Activated CD8-positive, alpha-beta memory T cell treated with anti-CD3 and anti-CD28 coated beads, Interleukin-2, amount 10 ng/mL, durations not matched to agents 7 days and 5 days (primary cell): ENCODE measurements at regions not wholly inside any gene's neighbourhood (a gene's known extent, or its start where the extent isn't known, plus 50 kb on each side); places are given as distances from the start of the nearest gene placed in this dataset.
A peak's percentile ranks its signal among the peaks of the same experiment; 100 is the strongest.

Source experiments
- ATAC-seq: fragments of 150-1000 bp; cut with Tn5 transposase; one replicate; pipeline ENCODE4 v1.10.0; 2021; ENCODE audit warnings: moderate library complexity
- CTCF ChIA-PET: fragments of 350-600 bp; sonication (Branson Sonifier 250); formaldehyde crosslinking; loops from one replicate; lab custom pipeline; 2021; ENCODE audit warnings: antibody characterized with exemption; lab: Charles Lee
- DNase-seq: peaks from one replicate; pipeline ENCODE4 v3.0.0-alpha.2; 2020
- H3K27ac Mint-ChIP-seq: one replicate; pipeline ENCODE4 v1.8.0; 2021; ENCODE audit warnings: mild to moderate bottlenecking, mixed read lengths
- H3K27me3 Mint-ChIP-seq: one replicate; pipeline ENCODE4 v1.8.0; 2021; ENCODE audit warnings: mixed read lengths
- H3K36me3 Mint-ChIP-seq: one replicate; pipeline ENCODE4 v1.8.0; 2021; ENCODE audit warnings: mild to moderate bottlenecking, mixed read lengths
- H3K4me1 Mint-ChIP-seq: one replicate; pipeline ENCODE4 v1.8.0; 2021; ENCODE audit warnings: mixed read lengths
- H3K4me3 Mint-ChIP-seq: one replicate; pipeline ENCODE4 v1.8.0; 2021; ENCODE audit warnings: mild to moderate bottlenecking, moderate library complexity, mixed read lengths
- H3K9me3 Mint-ChIP-seq: one replicate; pipeline ENCODE4 v1.8.0; 2022; ENCODE audit warnings: low read depth, mixed read lengths

- CTCF ChIA-PET: no interaction called here
- no peak for DNase-seq
- Mint-ChIP-seq H3K4me3 (no peak overlapping the region), H3K9me3 (peaks cover 2% of the 10 kb centered on the region), H3K27me3 (peaks cover 22% of the 10 kb centered on the region), H3K27ac (no peak overlapping the region), H3K36me3 (peaks cover 3% of the 10 kb centered on the region), H3K4me1 (no peaks in the 10 kb centered on the region)
- ATAC-seq: no peak
Measured at GRCh38 chr7:131904760-131905327, 348.4 kb upstream of the PODXL start.

GRCh38 chr7:131903315-131903714 is 346.9 kb upstream of the PODXL start:
- peaks cover 2% of the 10 kb centered on the region for H3K9me3 Mint-ChIP-seq
- CTCF ChIA-PET: no interaction called here
- DNase-seq (no peak), ATAC-seq (no peak)
- H3K4me1 Mint-ChIP-seq: peaks cover 8% of the 10 kb centered on the region
- no peak overlapping the region for H3K4me3 Mint-ChIP-seq
- H3K27me3 Mint-ChIP-seq: peaks cover 12% of the 10 kb centered on the region
- peaks cover 2% of the 10 kb centered on the region for H3K36me3 Mint-ChIP-seq
- no peak overlapping the region for H3K27ac Mint-ChIP-seq

- peaks cover 2% of the 10 kb centered on the region for H3K9me3 Mint-ChIP-seq
- H3K4me1 Mint-ChIP-seq: peaks cover 10% of the 10 kb centered on the region
- DNase-seq (no peak), ATAC-seq (no peak)
- CTCF ChIA-PET: no interaction called here
- peaks cover 2% of the 10 kb centered on the region for H3K27me3 Mint-ChIP-seq
- no peak overlapping the region for H3K27ac Mint-ChIP-seq
- H3K4me3 Mint-ChIP-seq: no peak overlapping the region
- H3K36me3 Mint-ChIP-seq: peaks cover 2% of the 10 kb centered on the region
Measured at GRCh38 chr7:131900785-131901287, 344.4 kb upstream of the PODXL start.

DNA sequence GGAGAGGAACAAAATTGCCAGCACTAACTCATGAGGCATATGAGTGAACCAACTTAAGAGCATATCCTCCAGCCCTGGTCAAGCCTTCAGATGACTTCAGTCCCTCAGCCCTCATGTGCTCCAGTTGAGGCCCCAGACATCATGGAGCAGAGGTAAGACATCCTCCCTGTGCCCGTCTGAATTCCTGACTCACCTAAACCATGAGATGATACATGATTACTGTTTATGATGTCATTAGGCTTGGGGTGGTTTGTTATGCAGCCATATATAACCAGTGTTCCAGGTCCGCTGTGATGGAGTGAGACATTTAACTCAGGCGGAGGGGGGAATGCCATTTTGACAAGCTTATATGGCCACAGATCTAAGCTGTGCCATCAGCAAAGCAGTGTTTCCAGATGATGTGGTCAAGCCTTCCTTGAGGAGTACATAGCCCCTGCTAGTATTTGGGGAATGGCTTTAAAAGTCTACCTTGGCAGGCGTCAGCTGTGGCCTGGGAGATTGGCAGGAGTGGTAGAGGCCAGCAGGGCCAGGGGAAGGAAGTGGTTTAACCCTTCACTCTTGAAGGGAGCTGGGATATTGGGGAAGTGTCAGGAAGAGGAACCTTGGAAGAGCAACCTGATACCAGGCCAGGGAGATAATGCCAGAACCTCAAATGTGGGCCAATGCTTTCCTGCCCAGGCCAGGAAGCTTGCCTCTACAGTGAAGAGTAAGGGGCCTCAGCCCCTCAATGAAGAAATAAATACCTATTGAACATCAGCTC is 343.0 kb upstream of the PODXL start:
- ATAC-seq (no peak), DNase-seq (no peak)
- Mint-ChIP-seq H3K4me1 (peaks cover 10% of the 10 kb centered on the region), H3K9me3 (peaks cover 2% of the 10 kb centered on the region), H3K27ac (no peak overlapping the region), H3K4me3 (no peak overlapping the region), H3K27me3 (peaks cover 2% of the 10 kb centered on the region), H3K36me3 (peaks cover 2% of the 10 kb centered on the region)
- CTCF ChIA-PET: no interaction called here

DNA sequence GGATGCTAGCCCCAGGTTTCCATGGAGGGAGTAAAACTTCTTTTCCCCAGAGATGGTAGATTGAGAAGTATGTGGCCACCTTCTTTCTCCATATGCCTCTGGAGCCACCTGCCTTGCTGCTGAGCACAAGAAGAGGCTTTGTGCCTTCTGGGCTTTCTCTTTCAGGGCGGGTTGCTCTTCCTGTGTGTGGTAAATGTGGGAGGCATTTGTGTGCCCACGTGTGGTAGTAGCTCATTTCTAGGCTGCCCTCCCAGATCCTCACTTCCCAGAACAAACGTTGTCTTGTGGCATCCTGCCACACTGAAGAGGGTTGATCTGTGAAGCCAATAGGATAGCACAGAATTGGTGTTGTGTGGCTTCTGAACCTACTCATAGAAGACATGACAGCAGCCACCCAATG is 342.0 kb upstream of the PODXL start:
- Mint-ChIP-seq H3K27ac (no peak overlapping the region), H3K4me1 (peaks cover 10% of the 10 kb centered on the region), H3K4me3 (no peak overlapping the region), H3K36me3 (peaks cover 2% of the 10 kb centered on the region), H3K9me3 (no peaks in the 10 kb centered on the region), H3K27me3 (peaks cover 2% of the 10 kb centered on the region)
- peak; percentile 46 for DNase-seq
- peak; percentile 9 for ATAC-seq
- CTCF ChIA-PET: no interaction called here

GRCh38 chr7:131897790-131898165 is 341.4 kb upstream of the PODXL start:
- H3K4me1 Mint-ChIP-seq: peaks cover 10% of the 10 kb centered on the region
- H3K27me3 Mint-ChIP-seq: peaks cover 2% of the 10 kb centered on the region
- no peak overlapping the region for H3K4me3 Mint-ChIP-seq
- ATAC-seq: no peak
- DNase-seq: no peak
- peaks cover 2% of the 10 kb centered on the region for H3K36me3 Mint-ChIP-seq
- no peaks in the 10 kb centered on the region for H3K9me3 Mint-ChIP-seq
- CTCF ChIA-PET: no interaction called here
- no peak overlapping the region for H3K27ac Mint-ChIP-seq

GRCh38 chr7:131897016-131897789 is 340.8 kb upstream of the PODXL start:
- Mint-ChIP-seq H3K27me3 (peaks cover 2% of the 10 kb centered on the region), H3K9me3 (no peaks in the 10 kb centered on the region), H3K36me3 (peaks cover 2% of the 10 kb centered on the region), H3K4me1 (peaks cover 10% of the 10 kb centered on the region), H3K4me3 (no peak overlapping the region), H3K27ac (no peak overlapping the region)
- DNase-seq (no peak), ATAC-seq (no peak)
- CTCF ChIA-PET: no interaction called here

DNA sequence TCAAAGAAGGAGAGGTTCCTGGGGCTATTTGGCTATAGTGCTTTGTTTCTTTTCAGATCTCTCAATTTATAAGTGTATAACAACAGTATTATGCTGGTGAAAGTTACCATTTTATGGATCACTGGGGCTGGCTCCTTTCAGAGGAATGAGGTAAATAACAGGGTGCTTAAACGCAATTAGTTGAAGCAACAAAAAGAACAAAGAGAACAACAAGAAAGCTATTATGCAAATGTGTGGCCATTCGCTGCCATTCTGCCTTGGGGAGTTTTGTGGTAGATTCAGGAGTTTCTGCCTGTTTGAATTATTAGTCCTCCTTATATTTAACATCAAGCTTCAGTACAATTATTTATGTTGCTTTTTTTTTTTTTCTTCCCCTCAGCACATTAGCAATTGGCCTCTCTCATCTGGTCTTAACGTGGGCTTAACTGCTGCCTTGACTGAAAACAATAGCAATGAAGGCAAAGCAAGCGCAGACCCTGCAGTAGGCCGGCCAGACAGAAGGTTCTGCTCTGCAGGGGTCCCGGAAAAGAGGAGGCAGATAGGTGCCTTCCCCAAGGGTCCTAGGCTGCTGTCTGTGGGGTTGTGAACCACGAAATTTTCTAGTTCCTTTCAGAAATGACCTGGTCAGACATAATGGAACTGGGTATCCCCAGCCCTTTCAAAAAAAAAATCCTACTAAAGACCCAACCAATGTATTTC is 339.9 kb upstream of the PODXL start:
- H3K4me1 Mint-ChIP-seq: peaks cover 10% of the 10 kb centered on the region
- CTCF ChIA-PET: no interaction called here
- H3K9me3 Mint-ChIP-seq: no peaks in the 10 kb centered on the region
- H3K27ac Mint-ChIP-seq: no peak overlapping the region
- DNase-seq (no peak), ATAC-seq (no peak)
- peaks cover 2% of the 10 kb centered on the region for H3K36me3 Mint-ChIP-seq
- peaks cover 3% of the 10 kb centered on the region for H3K27me3 Mint-ChIP-seq
- H3K4me3 Mint-ChIP-seq: no peak overlapping the region

DNA sequence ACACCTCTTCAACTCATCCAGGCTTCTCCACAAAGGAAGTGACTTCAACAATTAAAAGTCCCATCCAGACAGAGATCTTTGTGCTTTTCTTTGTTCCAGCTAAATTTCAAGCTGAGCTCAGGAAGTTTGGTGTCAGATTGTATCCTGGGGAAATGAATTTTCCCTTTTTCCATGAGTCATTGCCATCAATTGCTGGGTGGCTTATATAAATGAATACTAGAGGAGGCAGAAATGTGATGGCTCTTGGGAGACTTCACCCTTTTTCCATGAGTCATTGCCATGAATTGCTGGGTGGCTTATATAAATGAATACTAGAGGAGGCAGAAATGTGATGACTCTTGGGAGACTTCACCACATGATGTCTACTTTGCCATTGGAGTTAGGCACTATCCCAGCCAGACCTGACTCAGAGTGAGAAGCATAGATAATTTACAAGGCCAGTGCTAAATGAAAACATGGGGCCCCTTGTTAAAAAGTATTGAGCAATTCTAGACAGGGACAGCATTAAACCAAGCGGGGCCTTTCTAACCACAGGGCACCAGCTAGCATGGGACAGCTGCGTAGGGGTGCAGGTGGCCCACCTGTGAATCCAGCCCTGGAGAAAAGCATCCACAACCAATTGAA is 339.2 kb upstream of the PODXL start:
- ATAC-seq (no peak), DNase-seq (no peak)
- no peaks in the 10 kb centered on the region for H3K9me3 Mint-ChIP-seq
- no peaks in the 10 kb centered on the region for H3K36me3 Mint-ChIP-seq
- peaks cover 7% of the 10 kb centered on the region for H3K27me3 Mint-ChIP-seq
- peaks cover 10% of the 10 kb centered on the region for H3K4me1 Mint-ChIP-seq
- H3K4me3 Mint-ChIP-seq: no peak overlapping the region
- CTCF ChIA-PET: no interaction called here
- no peak overlapping the region for H3K27ac Mint-ChIP-seq

- DNase-seq (no peak), ATAC-seq (no peak)
- Mint-ChIP-seq H3K9me3 (no peaks in the 10 kb centered on the region), H3K36me3 (no peaks in the 10 kb centered on the region), H3K27ac (no peak overlapping the region), H3K4me3 (no peak overlapping the region), H3K27me3 (peaks cover 7% of the 10 kb centered on the region), H3K4me1 (peaks cover 7% of the 10 kb centered on the region)
- CTCF ChIA-PET: no interaction called here
Measured at GRCh38 chr7:131893631-131894340, 337.4 kb upstream of the PODXL start.

GRCh38 chr7:131890176-131890575 is 333.7 kb upstream of the PODXL start:
- no peaks in the 10 kb centered on the region for H3K4me1 Mint-ChIP-seq
- CTCF ChIA-PET: no interaction called here
- H3K27ac Mint-ChIP-seq: no peak overlapping the region
- no peaks in the 10 kb centered on the region for H3K36me3 Mint-ChIP-seq
- no peak for ATAC-seq
- DNase-seq: no peak
- no peak overlapping the region for H3K4me3 Mint-ChIP-seq
- peaks cover 11% of the 10 kb centered on the region for H3K9me3 Mint-ChIP-seq
- H3K27me3 Mint-ChIP-seq: peaks cover 5% of the 10 kb centered on the region

DNA sequence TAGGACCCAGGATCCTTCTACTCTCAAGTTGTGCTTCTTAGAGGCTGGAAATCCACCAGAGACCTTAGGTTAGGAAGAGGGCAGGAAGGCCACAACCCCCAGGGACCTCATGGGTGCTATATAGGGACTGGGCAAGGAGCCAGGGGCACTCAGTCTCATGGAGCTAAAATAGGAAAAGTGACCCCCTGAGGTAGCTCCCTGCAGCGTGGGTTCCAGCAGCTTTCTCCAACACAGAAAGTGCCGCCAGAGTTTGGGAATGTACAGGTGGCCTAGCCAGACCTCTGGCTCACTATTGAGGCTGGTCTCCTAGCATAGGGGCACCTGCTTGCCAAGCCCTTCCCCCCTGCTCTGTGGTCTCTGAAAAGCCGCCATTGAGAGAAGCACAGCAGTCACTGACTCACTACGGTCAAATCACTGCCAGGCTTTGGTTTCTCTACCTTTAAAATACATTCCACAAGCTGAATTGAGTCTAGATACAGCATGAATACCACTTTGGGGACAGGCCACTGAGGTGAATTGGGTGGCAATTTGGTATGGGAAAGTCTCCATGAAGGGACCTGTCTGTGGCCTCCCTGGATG is 333.2 kb upstream of the PODXL start:
- CTCF ChIA-PET: no interaction called here
- no peak overlapping the region for H3K4me3 Mint-ChIP-seq
- DNase-seq (no peak), ATAC-seq (no peak)
- H3K27ac Mint-ChIP-seq: no peak overlapping the region
- no peaks in the 10 kb centered on the region for H3K4me1 Mint-ChIP-seq
- H3K27me3 Mint-ChIP-seq: peaks cover 5% of the 10 kb centered on the region
- H3K36me3 Mint-ChIP-seq: no peaks in the 10 kb centered on the region
- peaks cover 13% of the 10 kb centered on the region for H3K9me3 Mint-ChIP-seq
